Ishikawa (cell line): ENCODE measurements at regions not wholly inside any gene's neighbourhood (a gene's known extent, or its start where the extent isn't known, plus 50 kb on each side); places are given as distances from the start of the nearest gene placed in this dataset.

Source experiments
- CEBPB ChIP-seq: IDR thresholded peaks from 2 replicates; pipeline ENCODE4 v1.6.1; 2012
- CREB1 ChIP-seq: IDR thresholded peaks from 2 replicates; pipeline ENCODE4 v1.6.1; 2012; ENCODE audit warnings: low read depth
- EGR1 ChIP-seq: IDR thresholded peaks from 2 replicates; pipeline ENCODE4 v1.6.1; 2012
- EP300 ChIP-seq: IDR thresholded peaks from 2 replicates; pipeline ENCODE4 v1.6.1; 2012; ENCODE audit warnings: borderline replicate concordance
- FOXM1 ChIP-seq: IDR thresholded peaks from 2 replicates; pipeline ENCODE4 v1.6.1; 2012; ENCODE audit warnings: low read depth, borderline replicate concordance
- MAX ChIP-seq: IDR thresholded peaks from 2 replicates; pipeline ENCODE4 v1.6.1; 2012
- NFIC ChIP-seq: IDR thresholded peaks from 2 replicates; pipeline ENCODE4 v1.6.1; 2012
- RAD21 ChIP-seq: IDR thresholded peaks from 2 replicates; pipeline ENCODE4 v1.6.1; 2012; ENCODE audit warnings: low read depth
- REST ChIP-seq: IDR thresholded peaks from 2 replicates; pipeline ENCODE4 v1.6.1; 2012; ENCODE audit warnings: low read depth, mild to moderate bottlenecking
- TAF1 ChIP-seq: IDR thresholded peaks from 2 replicates; pipeline ENCODE4 v1.6.1; 2012; ENCODE audit warnings: low read depth, mild to moderate bottlenecking
- TCF12 ChIP-seq: IDR thresholded peaks from 2 replicates; pipeline ENCODE4 v1.6.1; 2012; ENCODE audit warnings: low read depth
- TEAD4 ChIP-seq: IDR thresholded peaks from 2 replicates; pipeline ENCODE4 v1.6.1; 2012
- USF1 ChIP-seq: IDR thresholded peaks from 2 replicates; pipeline ENCODE4 v1.6.1; 2012
- YY1 ChIP-seq: IDR thresholded peaks from 2 replicates; pipeline ENCODE4 v1.6.1; 2012; ENCODE audit warnings: low read depth
- ZBTB7A ChIP-seq: IDR thresholded peaks from 2 replicates; pipeline ENCODE4 v1.6.1; 2012; ENCODE audit warnings: low read depth

- no peak for TF ChIP-seq CEBPB
- no peak for TF ChIP-seq ZBTB7A
- TF ChIP-seq YY1, result no peak
- no peak for TF ChIP-seq EP300
- no peak for TF ChIP-seq MAX
These were observed 2044.5 kb upstream of the AGA start for GRCh38 chr4:179486570-179487335.

- TF ChIP-seq CEBPB (no peak), NFIC (no peak), EGR1 (no peak), MAX (no peak), CREB1 (no peak), TEAD4 (no peak), YY1 (no peak), EP300 (no peak), TCF12 (no peak)
These were observed 2050.2 kb upstream of the AGA start for GRCh38 chr4:179492260-179493080.

- no peak for TF ChIP-seq EGR1
- no peak for TF ChIP-seq MAX
- TF ChIP-seq CEBPB, result no peak
- no peak for TF ChIP-seq REST
- TF ChIP-seq TEAD4, result no peak
- no peak for TF ChIP-seq NFIC
- TF ChIP-seq FOXM1, result no peak
- TF ChIP-seq TAF1, result no peak
These were observed 2061.7 kb upstream of the AGA start for GRCh38 chr4:179503976-179504375.

- no peak for TF ChIP-seq NFIC
- TF ChIP-seq RAD21, result no peak
- TF ChIP-seq FOXM1, result no peak
- TF ChIP-seq EP300, result no peak
- no peak for TF ChIP-seq YY1
- no peak for TF ChIP-seq CREB1
- TF ChIP-seq CEBPB, result no peak
- TF ChIP-seq TEAD4, result no peak
- TF ChIP-seq REST, result no peak
- no peak for TF ChIP-seq EGR1
- no peak for TF ChIP-seq MAX
- TF ChIP-seq USF1, result no peak
These were observed 2067.3 kb upstream of the AGA start for GRCh38 chr4:179509489-179509888.

- TF ChIP-seq EP300 (no peak), EGR1 (no peak), CREB1 (no peak), NFIC (no peak), RAD21 (no peak), YY1 (no peak), MAX (no peak), TAF1 (no peak), TCF12 (no peak), ZBTB7A (no peak), USF1 (no peak), CEBPB (no peak), REST (no peak), TEAD4 (no peak), FOXM1 (no peak)
These were observed 2079.7 kb upstream of the AGA start for GRCh38 chr4:179521952-179522351.
